Transverse colon (tissue), 4 donors: ENCODE measurements at regions not wholly inside any gene's neighbourhood (a gene's known extent, or its start where the extent isn't known, plus 50 kb on each side); places are given as distances from the start of the nearest gene placed in this dataset.

ENCODE experiments used
- DNase-seq: peaks from one replicate; pipeline ENCODE4 v3.0.0-alpha.2; 2019
- H3K27ac ChIP-seq, 4 donors: fragments of 200-600 bp; sonication (generic); 2 replicates each; pipeline ENCODE4 v1.5.1; 2016 to 2018; ENCODE audit warnings: inconsistent platforms in 4 of 4
- H3K27me3 ChIP-seq: fragments of 200-600 bp; sonication (generic); 2 replicates; pipeline ENCODE4 v1.5.1; 2017; ENCODE audit warnings: inconsistent platforms
- H3K36me3 ChIP-seq, 4 donors: fragments of 200-600 bp; sonication (generic); 2 replicates each; pipeline ENCODE4 v1.5.1; 2017 to 2019; ENCODE audit warnings: inconsistent platforms in 4 of 4
- H3K4me1 ChIP-seq, 4 donors: fragments of 200-600 bp; sonication (generic); 2 replicates each; pipeline ENCODE4 v1.5.1; 2017 to 2020; ENCODE audit warnings: inconsistent platforms in 4 of 4
- H3K4me3 ChIP-seq, 4 donors: fragments of 200-600 bp; sonication (generic); 1 replicate in 1 of 4; 2 replicates in 3 of 4; pipeline versions ENCODE4 v1.5.1 to v1.6.1; 2017 to 2019; ENCODE audit warnings: inconsistent platforms in 4 of 4
- H3K9me3 ChIP-seq, 2 donors: fragments of 200-600 bp; sonication (generic); 2 replicates each; pipeline ENCODE4 v1.5.1; 2017 to 2019; ENCODE audit warnings: inconsistent platforms in 2 of 2
- CTCF ChIP-seq, 5 experiments: fragments of 200-600 bp in 3 of 5; fragments of 450-650 bp in 2 of 5; sonication (generic) in 3 of 5; IDR thresholded peaks; 1 replicate in 2 of 5; 2 replicates in 3 of 5; pipeline ENCODE4 v1.5.1; 2016 to 2017; ENCODE audit warnings: antibody characterized with exemption in 5 of 5, inconsistent platforms in 3 of 5, mild to moderate bottlenecking in 2 of 5, moderate library complexity in 1 of 5
- EP300 ChIP-seq: sonication (generic); formaldehyde crosslinking; IDR thresholded peaks from one replicate; pipeline ENCODE4 v1.6.1; 2017; ENCODE audit warnings: antibody characterized with exemption, low read depth
- POLR2A ChIP-seq: fragments of 450-650 bp; IDR thresholded peaks from one replicate; pipeline ENCODE4 v1.6.1; 2016; ENCODE audit warnings: antibody characterized with exemption, mild to moderate bottlenecking, moderate library complexity
- POLR2AphosphoS5 ChIP-seq, 3 donors: sonication (generic); formaldehyde crosslinking; IDR thresholded peaks; one replicate each; pipeline ENCODE4 v1.6.1; 2016; ENCODE audit warnings: antibody characterized with exemption in 3 of 3
- WGBS, 2 donors: methylation state at CpG; one replicate each; pipeline ENCODE4 v1.1.5; 2018; ENCODE audit warnings: low coverage in 1 of 2; 5-methylcytosine and 5-hydroxymethylcytosine counted together
- in situ Hi-C, 4 donors: fragments of 200-750 bp; cut with MboI; loops; one replicate each; pipeline versions ENCODE4 v1.15.0 to v1.15.1; 2017; ENCODE audit warnings: low sequenced_read_pairs in 3 of 4, low pct_ligation_motif_present in 1 of 4, low pct_unique_long_range_greater_than_20kb in 1 of 4
- intact Hi-C: fragments of 100-400 bp; cut with DNase I; formaldehyde crosslinking; loops from one replicate; pipeline ENCODE4 v1.15.1; 2023; ENCODE audit warnings: low total_unique reads

GRCh38 chr2:81206216-81206615 is 901.7 kb upstream of the LRRTM1 start:
- Histone ChIP-seq H3K36me3 (no peaks in the 10 kb centered on the region), H3K4me3 (no peak overlapping the region), H3K27me3 (no peaks in the 10 kb centered on the region), H3K9me3 (no peaks in the 10 kb centered on the region), H3K4me1 (no peaks in the 10 kb centered on the region), H3K27ac (no peak overlapping the region)
- DNase-seq, result no peak
- intact Hi-C loops, result no loop called here
- in situ Hi-C loops, result no loop called here
- no peak for TF ChIP-seq EP300
- TF ChIP-seq CTCF (IDR thresholded peaks at IDR 0.05), result no peak
- no peak for TF ChIP-seq POLR2AphosphoS5 (IDR thresholded peaks at IDR 0.05)
- no peak for TF ChIP-seq POLR2A
- 57% methylated on average over 5 of the region's 5 CpGs; no CpG with 5 or more reads in 1 of the 2 donors for WGBS, 2 donors

- H3K27me3 ChIP-seq, result no peaks in the 10 kb centered on the region
- H3K4me3 ChIP-seq, result no peak overlapping the region
- no peak for DNase-seq
- TF ChIP-seq POLR2A (no peak), POLR2AphosphoS5 (IDR thresholded peaks at IDR 0.05) (no peak), CTCF (IDR thresholded peaks at IDR 0.05) (no peak), EP300 (no peak)
- no peak overlapping the region for H3K27ac ChIP-seq
- in situ Hi-C loops (no loop called here), intact Hi-C loops (no loop called here)
- peaks cover 2 to 7% of the 10 kb centered on the region in 2 donors for H3K9me3 ChIP-seq
- 89 to 97% methylated on average over 5 to 30 of the region's 30 CpGs for WGBS, 2 donors
- H3K4me1 ChIP-seq, result no peaks in the 10 kb centered on the region
- H3K36me3 ChIP-seq, result no peaks in the 10 kb centered on the region
Observed at GRCh38 chr2:81196933-81197628, 892.5 kb upstream of the LRRTM1 start.

GRCh38 chr2:81196383-81196851 is 891.9 kb upstream of the LRRTM1 start:
- H3K4me3 ChIP-seq, result no peak overlapping the region
- 90 to 100% methylated on average over 1 to 25 of the region's 25 CpGs for WGBS, 2 donors
- no peaks in the 10 kb centered on the region for H3K36me3 ChIP-seq
- intact Hi-C loops, result no loop called here
- H3K27me3 ChIP-seq, result no peaks in the 10 kb centered on the region
- H3K27ac ChIP-seq, result no peak overlapping the region
- no peaks in the 10 kb centered on the region for H3K4me1 ChIP-seq
- H3K9me3 ChIP-seq, result peaks cover 2 to 7% of the 10 kb centered on the region in 2 donors
- TF ChIP-seq CTCF (IDR thresholded peaks at IDR 0.05) (no peak), POLR2AphosphoS5 (IDR thresholded peaks at IDR 0.05) (no peak), POLR2A (no peak), EP300 (no peak)
- in situ Hi-C loops, result no loop called here
- no peak for DNase-seq

GRCh38 chr2:81195774-81196382 is 891.3 kb upstream of the LRRTM1 start:
- H3K9me3 ChIP-seq, result peaks cover 2 to 7% of the 10 kb centered on the region in 2 donors
- 96% methylated on average over 11 to 19 of the region's 19 CpGs for WGBS, 2 donors
- no peaks in the 10 kb centered on the region for H3K4me1 ChIP-seq
- DNase-seq, result no peak
- H3K36me3 ChIP-seq, result no peaks in the 10 kb centered on the region
- H3K27ac ChIP-seq, result no peak overlapping the region
- intact Hi-C loops (no loop called here), in situ Hi-C loops (no loop called here)
- H3K4me3 ChIP-seq, result no peak overlapping the region
- TF ChIP-seq CTCF (IDR thresholded peaks at IDR 0.05) (no peak), POLR2A (no peak), EP300 (no peak), POLR2AphosphoS5 (IDR thresholded peaks at IDR 0.05) (no peak)
- no peaks in the 10 kb centered on the region for H3K27me3 ChIP-seq
